WERI-Rb-1 (cell line): ENCODE measurements at regions not wholly inside any gene's neighbourhood (a gene's known extent, or its start where the extent isn't known, plus 50 kb on each side); places are given as distances from the start of the nearest gene placed in this dataset.
"Not testable (repeated sequence)": the region's sequence is repeated elsewhere in the genome, so short reads cannot be mapped to it uniquely, and the experiment has no call there.

Experiments
- DNase-seq: peaks from one replicate; pipeline ENCODE4 v3.0.0-alpha.2; 2020
- H3K27ac ChIP-seq: fragments of 250-450 bp; sonication (Bioruptor Pico); 2 replicates; pipeline ENCODE4 v1.5.1; 2020; ENCODE audit warnings: mild to moderate bottlenecking, moderate library complexity
- H3K27me3 ChIP-seq: fragments of 250-450 bp; sonication (Bioruptor Pico); 2 replicates; pipeline ENCODE4 v1.5.1; 2021; ENCODE audit warnings: mild to moderate bottlenecking, low read depth, moderate library complexity; ENCODE audit not compliant: insufficient read depth, severe bottlenecking
- H3K36me3 ChIP-seq: fragments of 250-450 bp; sonication (Bioruptor Pico); 2 replicates; pipeline ENCODE4 v1.5.1; 2020; ENCODE audit warnings: mild to moderate bottlenecking, moderate library complexity
- H3K4me3 ChIP-seq: 2 replicates; pipeline ENCODE4 v1.5.1; 2011; ENCODE audit warnings: low read depth, mild to moderate bottlenecking, control low read depth, low read length
- H3K9me3 ChIP-seq: fragments of 250-450 bp; sonication (Bioruptor Pico); 2 replicates; pipeline ENCODE4 v1.5.1; 2021; ENCODE audit warnings: mild to moderate bottlenecking, moderate library complexity; ENCODE audit not compliant: severe bottlenecking
- CTCF ChIP-seq: IDR thresholded peaks from 2 replicates; pipeline ENCODE4 v1.5.1; 2011; ENCODE audit warnings: low read depth, mild to moderate bottlenecking, control low read depth, inconsistent platforms, low read length

GRCh38 chr13:100773923-100774663, 99.5 kb upstream of the TMTC4 start:
- TF ChIP-seq CTCF: no peak
- Histone ChIP-seq H3K9me3 (peaks cover 7% of the 10 kb centered on the region), H3K27ac (no peak overlapping the region), H3K36me3 (no peaks in the 10 kb centered on the region), H3K27me3 (peaks cover 11% of the 10 kb centered on the region), H3K4me3 (no peak overlapping the region)
- no peak for DNase-seq

- TF ChIP-seq CTCF: no peak
- no peak overlapping the region for H3K4me3 ChIP-seq
- no peaks in the 10 kb centered on the region for H3K36me3 ChIP-seq
- DNase-seq: no peak
- H3K27me3 ChIP-seq: peaks cover 11% of the 10 kb centered on the region
- peaks cover 4% of the 10 kb centered on the region for H3K9me3 ChIP-seq
- H3K27ac ChIP-seq: no peak overlapping the region
Observed at GRCh38 chr13:100773429-100773828, 98.8 kb upstream of the TMTC4 start.

DNA sequence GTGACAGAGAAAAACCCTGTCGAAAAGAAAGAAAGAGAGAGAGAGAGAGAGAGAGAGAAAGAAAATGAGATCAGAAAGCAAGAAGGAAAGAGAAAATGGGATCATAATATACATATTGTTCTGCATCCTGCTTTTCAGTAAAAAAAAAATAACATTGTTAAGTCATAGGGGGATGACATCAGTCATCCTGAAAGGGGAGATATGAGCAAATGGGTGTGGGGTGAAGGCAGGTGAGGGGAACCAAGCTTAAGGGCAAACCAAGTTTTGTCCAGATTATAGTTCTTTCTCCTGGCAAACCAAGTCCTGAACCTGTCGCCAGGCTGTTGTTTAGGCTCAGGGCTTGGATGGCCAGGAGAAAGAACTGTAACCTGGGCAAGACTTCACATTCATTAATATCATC, 92.6 kb upstream of the TMTC4 start:
- H3K27me3 ChIP-seq: no peaks in the 10 kb centered on the region
- H3K4me3 ChIP-seq: no peak overlapping the region
- H3K9me3 ChIP-seq: peaks cover 2% of the 10 kb centered on the region
- H3K36me3 ChIP-seq: no peaks in the 10 kb centered on the region
- H3K27ac ChIP-seq: no peak overlapping the region
- DNase-seq: no peak
- no peak for TF ChIP-seq CTCF

GRCh38 chr13:100766570-100766969, 92.0 kb upstream of the TMTC4 start:
- H3K9me3 ChIP-seq, H3K27me3 ChIP-seq, DNase-seq, H3K4me3 ChIP-seq, H3K36me3 ChIP-seq, H3K27ac ChIP-seq: not testable (repeated sequence)

DNA sequence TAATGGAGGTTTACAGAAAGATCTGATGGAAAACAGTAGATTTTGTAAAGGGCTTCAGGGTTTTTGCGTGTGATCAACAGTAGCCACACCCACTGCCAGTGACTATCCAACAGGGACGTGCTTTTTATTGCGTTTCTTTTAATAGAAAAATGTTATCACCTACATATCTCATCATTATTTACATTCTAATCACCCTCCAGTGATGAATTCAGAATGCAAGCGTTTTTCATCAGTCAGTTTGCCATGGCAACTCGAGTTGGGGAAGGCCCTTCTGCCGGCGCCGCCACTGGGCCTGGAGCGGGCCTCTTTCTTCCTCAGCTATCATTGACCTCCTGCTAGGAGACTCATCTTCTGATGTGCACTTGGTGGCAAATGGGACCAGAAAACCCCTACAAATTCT, 90.3 kb upstream of the TMTC4 start:
- Histone ChIP-seq H3K27me3 (no peaks in the 10 kb centered on the region), H3K4me3 (no peak overlapping the region), H3K36me3 (no peaks in the 10 kb centered on the region), H3K27ac (no peak overlapping the region), H3K9me3 (peaks cover 2% of the 10 kb centered on the region)
- DNase-seq: no peak
- no peak for TF ChIP-seq CTCF

DNA sequence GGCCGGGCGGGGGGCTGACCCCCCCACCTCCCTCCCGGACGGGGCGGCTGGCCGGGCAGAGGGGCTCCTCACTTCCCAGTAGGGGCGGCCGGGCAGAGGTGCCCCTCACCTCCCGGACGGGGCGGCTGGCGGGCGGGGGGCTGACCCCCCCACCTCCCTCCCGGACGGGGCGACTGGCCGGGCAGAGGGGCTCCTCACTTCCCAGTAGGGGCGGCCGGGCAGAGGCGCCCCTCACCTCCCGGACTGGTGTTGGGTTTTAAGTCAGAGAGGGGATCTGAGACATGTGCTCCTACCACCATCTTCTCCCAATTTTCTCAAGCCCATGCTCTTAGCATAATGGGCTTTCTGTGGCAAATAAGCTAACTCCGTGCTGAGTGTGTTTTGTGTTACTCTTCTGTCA, 87.5 kb upstream of the TMTC4 start:
- not testable (repeated sequence) for H3K4me3 ChIP-seq, H3K36me3 ChIP-seq, H3K27me3 ChIP-seq, H3K9me3 ChIP-seq, H3K27ac ChIP-seq, DNase-seq

- no peak for TF ChIP-seq CTCF
- DNase-seq: no peak
- Histone ChIP-seq H3K4me3 (no peak overlapping the region), H3K27ac (no peak overlapping the region), H3K27me3 (no peaks in the 10 kb centered on the region), H3K36me3 (no peaks in the 10 kb centered on the region), H3K9me3 (no peaks in the 10 kb centered on the region)
Observed at GRCh38 chr13:100755891-100756290, 81.3 kb upstream of the TMTC4 start.
